Dermis microvascular lymphatic vessel endothelial cell (primary cell): ENCODE measurements at regions not wholly inside any gene's neighbourhood (a gene's known extent, or its start where the extent isn't known, plus 50 kb on each side); places are given as distances from the start of the nearest gene placed in this dataset.

Source experiments
- DNase-seq, 2 donors: peaks; one replicate each; pipeline versions ENCODE4 v3.0.0 to v3.0.0-alpha.2; 2010; ENCODE audit warnings: low read depth in 2 of 2

- DNase-seq, result no peak
Observed at GRCh38 chr1:50358962-50359361, 64.3 kb downstream of the DMRTA2 start.

GRCh38 chr1:50357186-50357585, 66.1 kb downstream of the DMRTA2 start:
- DNase-seq, result no peak

DNA sequence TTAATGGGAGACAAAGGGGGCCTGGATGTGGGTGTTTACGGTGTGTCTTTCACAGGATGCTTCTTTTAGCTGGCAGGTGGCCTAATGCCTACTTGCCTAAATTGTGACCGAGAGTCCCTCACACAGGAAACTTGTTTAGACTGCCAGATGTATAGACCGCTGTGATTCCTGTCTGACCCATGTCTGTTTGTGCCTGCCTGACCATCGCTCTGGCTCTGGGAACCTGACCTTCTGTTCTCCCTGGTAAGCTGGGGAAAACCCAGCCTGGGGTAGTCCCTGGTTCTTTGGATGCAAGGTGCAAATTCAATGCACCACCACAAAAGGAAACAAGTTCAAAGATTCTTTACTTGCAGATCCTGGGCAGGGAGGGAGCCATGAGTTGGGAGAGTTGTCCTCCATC, 68.4 kb downstream of the DMRTA2 start:
- no peak for DNase-seq

DNA sequence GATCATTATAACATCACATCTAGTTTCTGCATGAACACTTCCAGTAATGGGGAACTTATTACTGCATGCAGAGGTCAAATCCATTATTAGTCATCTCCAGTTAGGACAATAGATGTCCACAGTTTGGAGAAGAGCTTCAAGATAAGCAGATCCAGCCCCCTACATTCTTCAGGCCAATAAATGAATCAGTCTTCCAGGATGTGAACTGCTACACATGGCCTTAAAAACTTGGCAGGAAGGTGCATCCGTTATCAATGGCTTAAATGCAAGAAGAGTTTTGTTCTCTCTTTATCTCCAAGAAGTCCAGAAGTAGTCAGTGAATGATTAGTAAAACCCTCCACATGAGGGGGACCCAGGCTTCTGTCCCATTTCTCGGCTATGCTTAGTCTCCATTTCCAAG, 70.8 kb downstream of the DMRTA2 start:
- DNase-seq, result peak in 1 of 2 donors; percentile 10

- DNase-seq, result no peak
Observed at GRCh38 chr1:50350868-50351267, 72.4 kb downstream of the DMRTA2 start.

DNA sequence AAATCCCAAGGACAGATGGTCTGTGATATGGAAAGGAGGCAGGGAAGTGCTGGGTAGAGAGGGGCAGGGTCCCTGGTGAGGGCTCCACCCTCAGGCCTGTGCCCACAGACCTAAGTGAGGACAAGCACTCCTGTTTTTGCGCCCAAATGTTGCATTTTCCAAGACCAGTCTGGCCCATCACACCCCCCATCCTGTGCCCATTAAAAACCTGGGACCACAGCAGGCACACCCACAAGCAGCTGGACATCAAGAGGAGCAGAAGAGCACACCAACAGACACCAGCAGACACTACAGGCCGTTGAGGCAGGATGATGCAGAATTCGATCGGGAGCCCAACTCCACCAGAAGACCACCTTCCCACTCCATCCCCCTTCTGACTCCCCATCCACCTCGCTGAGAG, 72.8 kb downstream of the DMRTA2 start:
- no peak for DNase-seq

DNA sequence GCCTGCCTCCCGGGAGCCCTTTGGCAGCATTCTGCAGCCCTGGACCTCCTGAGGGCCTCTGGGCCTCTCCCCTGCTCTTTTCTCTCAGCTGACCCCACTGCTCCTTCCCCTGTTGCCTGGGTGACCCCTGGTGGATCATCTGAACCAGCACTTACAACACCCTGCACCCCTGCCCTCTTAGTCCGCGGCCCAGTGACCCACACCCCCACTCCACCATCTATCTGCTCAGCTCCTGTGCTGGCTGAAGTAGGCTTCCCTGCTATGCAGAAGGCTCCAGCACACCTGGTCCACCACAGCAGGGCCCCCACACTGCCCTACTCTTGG, 74.0 kb downstream of the DMRTA2 start:
- DNase-seq, result no peak

DNA sequence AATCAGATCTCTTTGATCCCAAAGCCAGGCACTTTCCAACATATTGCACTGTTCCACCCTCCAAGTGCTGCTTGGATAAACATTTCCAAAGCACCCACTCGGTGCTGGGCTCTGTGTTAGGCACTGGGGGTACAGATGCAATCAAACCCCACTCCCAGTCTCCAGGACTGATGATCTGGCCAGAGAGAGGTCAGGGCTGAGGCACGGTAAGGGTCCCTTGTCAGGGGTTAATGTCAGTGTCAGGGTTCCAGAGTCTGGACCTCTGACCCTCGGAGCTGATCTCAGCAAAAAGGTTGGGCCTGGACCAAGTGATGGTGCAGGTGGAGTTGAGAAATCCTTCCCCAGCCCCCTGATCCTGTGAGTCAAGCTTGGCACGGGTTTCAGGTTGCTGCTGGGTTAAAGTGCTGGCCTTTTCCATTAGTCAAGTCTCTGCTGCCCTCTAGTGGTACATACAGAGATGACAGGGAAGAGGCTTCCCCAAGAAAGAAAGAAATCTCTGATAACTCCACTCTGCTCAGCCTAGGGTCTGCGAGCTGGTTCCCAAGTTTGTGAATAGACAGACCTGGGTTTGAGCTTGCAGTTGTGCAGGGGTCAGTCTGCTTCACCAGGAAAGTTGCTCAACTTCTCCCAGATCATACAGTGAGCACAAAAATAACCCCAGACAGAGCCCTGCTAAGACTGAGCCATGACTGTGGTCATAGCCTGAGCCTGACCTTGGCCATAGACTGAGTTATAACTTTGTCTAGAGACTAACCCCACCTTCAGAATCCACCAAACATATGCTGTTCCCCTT, 74.6 kb downstream of the DMRTA2 start:
- peak; percentile 45 to 70 for DNase-seq

DNA sequence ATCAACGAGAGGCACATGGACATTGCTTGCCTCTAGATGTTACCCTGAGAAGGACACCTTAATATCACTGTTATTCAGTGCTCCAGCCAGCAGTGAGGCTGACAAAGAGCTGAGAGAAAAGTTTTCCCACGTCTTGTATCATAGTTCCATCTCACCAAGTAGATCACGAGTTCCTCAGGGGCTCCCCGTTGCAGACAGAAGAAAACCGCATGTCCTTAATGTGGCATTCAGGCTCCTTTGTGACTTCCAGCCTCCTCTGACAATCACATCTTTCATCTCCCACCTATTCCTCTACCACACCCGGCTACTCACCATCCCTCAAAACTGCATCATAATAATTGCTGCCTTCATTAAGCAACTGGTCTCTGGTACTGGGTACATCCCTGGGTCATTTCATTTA, 75.3 kb downstream of the DMRTA2 start:
- DNase-seq, result no peak

- no peak for DNase-seq
Observed at GRCh38 chr1:50346621-50347020, 76.6 kb downstream of the DMRTA2 start.

GRCh38 chr1:50343323-50343722, 79.9 kb downstream of the DMRTA2 start:
- no peak for DNase-seq

GRCh38 chr1:50342525-50342924, 80.7 kb downstream of the DMRTA2 start:
- DNase-seq, result no peak

- no peak for DNase-seq
Observed at GRCh38 chr1:50335036-50335435, 88.2 kb downstream of the DMRTA2 start.

- peak in 1 of 2 donors; percentile 30 for DNase-seq
Observed at GRCh38 chr1:50333595-50333974, 89.7 kb downstream of the DMRTA2 start.

DNA sequence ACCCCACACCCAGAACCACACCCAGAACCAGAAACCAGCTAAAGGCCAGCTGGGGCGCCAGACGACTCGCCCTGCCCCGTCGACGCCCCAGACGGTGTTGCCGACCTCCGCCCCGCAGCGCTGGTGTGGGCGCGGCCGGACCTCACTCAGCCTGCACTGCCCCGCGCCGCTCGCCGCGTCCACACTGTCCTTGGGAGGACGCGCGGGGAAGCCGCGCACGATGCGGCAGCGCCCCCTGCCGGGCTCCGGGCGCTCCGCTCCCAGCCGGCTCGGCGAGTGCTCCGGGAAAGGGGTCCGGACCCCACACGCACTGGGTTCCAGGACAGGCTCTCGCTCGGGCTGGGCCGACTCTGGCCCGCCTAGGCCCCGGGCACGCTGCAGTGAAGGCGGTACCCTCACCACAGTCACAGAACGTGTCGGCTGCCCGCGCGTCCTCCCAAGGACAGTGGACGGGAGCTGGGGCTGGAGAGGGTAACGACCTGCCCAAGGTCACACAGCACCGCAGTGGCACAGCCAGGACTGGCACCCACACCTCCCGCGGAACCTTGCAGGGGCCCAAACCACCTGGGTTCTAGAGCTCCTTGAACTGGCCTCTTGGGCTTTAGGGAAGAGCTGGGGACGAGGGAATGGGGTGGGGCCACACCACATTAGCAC, 90.2 kb downstream of the DMRTA2 start:
- peak in 1 of 2 donors; percentile 57 for DNase-seq

DNA sequence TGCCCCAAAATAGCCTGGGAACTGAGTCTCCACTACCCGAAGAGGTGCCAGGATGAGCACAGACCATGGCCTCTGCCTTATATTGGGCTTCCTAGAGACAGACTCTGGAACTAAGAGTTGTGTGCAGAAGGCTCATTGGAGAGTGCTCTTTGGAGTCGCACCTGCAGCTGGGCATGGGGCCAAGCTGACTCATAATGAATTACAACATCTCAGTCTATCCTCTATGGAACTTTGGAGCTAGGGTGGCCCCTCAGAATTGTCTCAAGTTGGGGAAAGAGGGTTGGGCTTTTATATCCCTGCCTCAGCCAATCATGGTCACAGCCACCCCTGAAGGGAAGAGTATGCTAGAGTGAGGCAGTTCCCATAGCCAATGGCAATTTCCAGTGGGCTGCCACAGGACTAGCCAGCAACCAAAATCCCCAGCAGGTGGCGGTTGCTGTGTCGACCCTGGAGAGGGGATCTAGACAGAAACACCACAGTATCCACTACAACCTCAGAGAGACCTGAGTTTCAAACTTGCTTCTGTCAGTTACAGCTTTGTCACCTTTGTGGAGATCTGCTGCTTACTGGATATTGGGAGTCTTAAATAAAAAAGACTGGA, 93.8 kb downstream of the DMRTA2 start:
- no peak for DNase-seq

GRCh38 chr1:50328552-50328951, 94.7 kb downstream of the DMRTA2 start:
- no peak for DNase-seq

DNA sequence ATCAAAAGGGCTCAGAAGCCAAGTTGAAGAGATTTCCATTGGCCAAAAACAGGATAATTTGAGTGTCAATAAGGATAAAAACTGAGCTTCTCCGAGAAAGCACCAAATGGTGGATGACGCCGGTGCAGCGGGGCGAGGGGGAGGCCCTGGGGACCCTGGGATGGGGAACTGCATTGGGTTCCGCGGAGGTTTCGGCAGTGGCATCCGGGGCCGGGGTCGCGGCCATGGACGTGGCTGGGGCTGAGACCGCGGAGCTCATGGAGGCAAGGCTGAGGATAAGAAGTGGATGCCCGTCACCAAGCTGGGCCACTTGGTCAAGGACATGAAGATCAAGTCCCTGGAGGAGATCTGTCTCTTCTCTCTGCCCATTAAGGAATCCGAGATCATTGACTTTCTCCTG, 97.2 kb downstream of the DMRTA2 start:
- DNase-seq, result no peak

GRCh38 chr1:50322579-50322978, 100.7 kb downstream of the DMRTA2 start:
- DNase-seq, result no peak

DNA sequence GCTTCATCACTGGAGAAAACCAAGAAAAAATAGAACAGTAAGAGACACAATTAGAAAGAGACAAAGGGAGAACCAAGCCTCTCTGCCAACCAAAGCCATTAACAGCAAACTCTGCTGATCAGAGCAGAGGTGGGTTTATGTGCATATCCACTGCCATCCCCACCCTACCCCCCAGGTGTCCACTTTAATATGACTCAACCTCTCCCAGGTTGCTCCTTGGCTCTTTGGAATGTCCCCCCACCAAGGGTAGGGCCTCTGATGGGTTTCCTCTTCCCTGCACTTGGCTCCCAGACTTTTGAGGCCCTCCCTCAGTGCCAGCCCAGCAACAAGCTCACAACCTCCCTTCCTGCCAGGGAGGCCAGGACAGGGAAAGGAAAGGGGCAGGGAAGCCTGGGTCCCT, 104.8 kb downstream of the DMRTA2 start:
- DNase-seq, result no peak

GRCh38 chr1:50308878-50309277, 114.4 kb downstream of the DMRTA2 start:
- DNase-seq, result peak; percentile 23 to 49

GRCh38 chr1:50305808-50306207, 117.4 kb downstream of the DMRTA2 start:
- DNase-seq, result no peak

DNA sequence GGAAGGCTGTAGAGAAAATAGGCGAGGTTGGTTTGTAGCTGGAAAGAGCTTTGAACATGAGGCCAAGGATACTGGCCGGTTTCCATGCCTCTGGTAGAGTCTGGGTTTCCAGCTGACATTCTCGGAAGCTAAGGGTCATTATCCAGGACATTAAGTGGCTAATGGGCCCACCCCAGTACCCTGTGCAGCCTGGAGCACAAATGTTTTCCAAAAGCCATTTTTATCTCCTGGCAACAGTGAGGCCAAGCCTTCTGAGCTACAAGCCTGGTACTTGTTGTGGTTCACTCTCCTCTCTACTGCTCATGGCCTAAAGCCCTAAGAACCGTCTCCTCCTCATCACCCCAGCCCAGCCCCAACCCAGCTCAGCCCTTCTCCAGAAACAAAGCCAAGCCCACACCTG, 122.9 kb downstream of the DMRTA2 start:
- DNase-seq, result no peak
